H9 (cell line): ENCODE measurements at regions not wholly inside any gene's neighbourhood (a gene's known extent, or its start where the extent isn't known, plus 50 kb on each side); places are given as distances from the start of the nearest gene placed in this dataset.

Experiments
- DNase-seq: peaks from one replicate; pipeline ENCODE4 v3.0.0-alpha.2; 2017
- H2AFZ ChIP-seq: one replicate; pipeline ENCODE4 v1.6.1; 2013; ENCODE audit warnings: mild to moderate bottlenecking, low read length, control low read depth, moderate library complexity
- H2AK5ac ChIP-seq: 2 replicates; pipeline ENCODE4 v1.6.1; 2013; ENCODE audit warnings: low read length, control low read depth, mixed read lengths; ENCODE audit not compliant: insufficient read length
- H2BK120ac ChIP-seq: one replicate; pipeline ENCODE4 v1.6.1; 2013; ENCODE audit warnings: low read depth, mild to moderate bottlenecking, low read length, control low read depth, inconsistent platforms; ENCODE audit not compliant: poor library complexity, severe bottlenecking
- H2BK12ac ChIP-seq: 2 replicates; pipeline ENCODE4 v1.6.1; 2013; ENCODE audit warnings: low read length, control low read depth, mixed read lengths, low read depth; ENCODE audit not compliant: insufficient read length
- H2BK15ac ChIP-seq: 2 replicates; pipeline ENCODE4 v1.6.1; 2013; ENCODE audit warnings: low read depth, low read length, control low read depth
- H2BK20ac ChIP-seq: one replicate; pipeline ENCODE4 v1.6.1; 2013; ENCODE audit warnings: low read depth, mild to moderate bottlenecking, low read length, control low read depth, inconsistent platforms; ENCODE audit not compliant: poor library complexity, severe bottlenecking
- H2BK5ac ChIP-seq: 2 replicates; pipeline ENCODE4 v1.6.1; 2013; ENCODE audit warnings: low read length, control low read depth, mixed read lengths; ENCODE audit not compliant: insufficient read length
- H3K14ac ChIP-seq: 2 replicates; pipeline ENCODE4 v1.6.1; 2013; ENCODE audit warnings: low read length, control low read depth; ENCODE audit not compliant: insufficient read depth
- H3K18ac ChIP-seq: 2 replicates; pipeline ENCODE4 v1.6.1; 2013; ENCODE audit warnings: low read depth, mild to moderate bottlenecking, mixed read lengths, low read length, control low read depth; ENCODE audit not compliant: insufficient read length
- H3K23ac ChIP-seq: 2 replicates; pipeline ENCODE4 v1.6.1; 2013; ENCODE audit warnings: low read length, control low read depth, mixed read lengths, low read depth; ENCODE audit not compliant: insufficient read length
- H3K23me2 ChIP-seq: 2 replicates; pipeline ENCODE4 v1.6.1; 2013; ENCODE audit warnings: low read depth, mild to moderate bottlenecking, mixed read lengths, low read length, control low read depth; ENCODE audit not compliant: insufficient read length, poor library complexity, severe bottlenecking
- H3K27ac ChIP-seq: 2 replicates; pipeline ENCODE4 v1.5.1; 2013; ENCODE audit warnings: low read length, control low read depth, mixed read lengths, low read depth; ENCODE audit not compliant: insufficient read length
- H3K27me3 ChIP-seq: 2 replicates; pipeline ENCODE4 v1.6.1; 2013; ENCODE audit warnings: low read length, control low read depth, inconsistent platforms; ENCODE audit not compliant: insufficient read depth
- H3K4ac ChIP-seq: 2 replicates; pipeline ENCODE4 v1.6.1; 2013; ENCODE audit warnings: low read depth, mild to moderate bottlenecking, control low read depth, inconsistent platforms, low read length, moderate library complexity
- H3K4me1 ChIP-seq: 2 replicates; pipeline ENCODE4 v1.6.1; 2013; ENCODE audit warnings: low read length, control low read depth, inconsistent platforms; ENCODE audit not compliant: insufficient read depth
- H3K4me2 ChIP-seq: 2 replicates; pipeline ENCODE4 v1.6.1; 2013; ENCODE audit warnings: low read length, control low read depth, mixed read lengths; ENCODE audit not compliant: insufficient read length, insufficient read depth
- H3K56ac ChIP-seq: 2 replicates; pipeline ENCODE4 v1.6.1; 2013; ENCODE audit warnings: low read depth, mild to moderate bottlenecking, mixed read lengths, low read length, control low read depth; ENCODE audit not compliant: insufficient read length
- H3K79me1 ChIP-seq: 2 replicates; pipeline ENCODE4 v1.6.1; 2013; ENCODE audit warnings: low read depth, mild to moderate bottlenecking, moderate library complexity, low read length, control low read depth, inconsistent platforms; ENCODE audit not compliant: insufficient read depth, poor library complexity, severe bottlenecking
- H3K79me2 ChIP-seq: 2 replicates; pipeline ENCODE4 v1.6.1; 2013; ENCODE audit warnings: low read length, control low read depth, inconsistent platforms; ENCODE audit not compliant: insufficient read depth
- H3K9ac ChIP-seq: 2 replicates; pipeline ENCODE4 v1.6.1; 2013; ENCODE audit warnings: low read length, control low read depth, mixed read lengths; ENCODE audit not compliant: insufficient read length; ENCODE audit errors: extremely low read depth
- H3K9me3 ChIP-seq: one replicate; pipeline ENCODE4 v1.6.1; 2013; ENCODE audit warnings: low read depth, low read length, inconsistent platforms; ENCODE audit not compliant: control insufficient read depth
- H3T11ph ChIP-seq: one replicate; pipeline ENCODE4 v1.6.1; 2013; ENCODE audit warnings: mild to moderate bottlenecking, low read length, control low read depth, inconsistent platforms
- H4K20me1 ChIP-seq: one replicate; pipeline ENCODE4 v1.6.1; 2013; ENCODE audit not compliant: control insufficient read depth, insufficient read length, insufficient read depth
- H4K5ac ChIP-seq: 2 replicates; pipeline ENCODE4 v1.6.1; 2013; ENCODE audit warnings: low read depth, mild to moderate bottlenecking, mixed read lengths, low read length, control low read depth; ENCODE audit not compliant: insufficient read length
- H4K8ac ChIP-seq: replicated peaks from 2 replicates; pipeline ENCODE4 v1.6.1; 2013; ENCODE audit warnings: low read length, control low read depth, mixed read lengths, low read depth; ENCODE audit not compliant: insufficient read length
- H4K91ac ChIP-seq: 2 replicates; pipeline ENCODE4 v1.6.1; 2013; ENCODE audit warnings: low read depth, mild to moderate bottlenecking, moderate library complexity, mixed read lengths, low read length, control low read depth; ENCODE audit not compliant: insufficient read length
- H3K27ac Mint-ChIP-seq, 3 experiments: 2 replicates in 2 of 3; 3 replicates in 1 of 3; pipeline ENCODE4 v1.8.0; 2020 to 2021; ENCODE audit warnings: mixed read lengths in 3 of 3, mild to moderate bottlenecking in 1 of 3, moderate library complexity in 1 of 3
- H3K27me3 Mint-ChIP-seq: 2 replicates; pipeline ENCODE4 v1.8.0; 2021; ENCODE audit warnings: low read depth, mild to moderate bottlenecking, moderate library complexity, mixed read lengths
- H3K36me3 Mint-ChIP-seq, 3 experiments: 2 replicates in 2 of 3; 3 replicates in 1 of 3; pipeline ENCODE4 v1.8.0; 2020 to 2021; ENCODE audit warnings: low read depth in 3 of 3, mixed read lengths in 3 of 3; ENCODE audit not compliant: insufficient read depth in 1 of 3
- H3K4me1 Mint-ChIP-seq, 2 experiments: 2 replicates each; pipeline ENCODE4 v1.8.0; 2020; ENCODE audit warnings: mixed read lengths in 2 of 2
- H3K4me3 Mint-ChIP-seq, 2 experiments: 2 replicates in 1 of 2; 3 replicates in 1 of 2; pipeline ENCODE4 v1.8.0; 2020 to 2021; ENCODE audit warnings: mild to moderate bottlenecking in 2 of 2, mixed read lengths in 2 of 2, moderate library complexity in 1 of 2
- H3K9me3 Mint-ChIP-seq, 2 experiments: 2 replicates in 1 of 2; 3 replicates in 1 of 2; pipeline ENCODE4 v1.8.0; 2020; ENCODE audit warnings: mild to moderate bottlenecking in 2 of 2, mixed read lengths in 2 of 2, moderate library complexity in 1 of 2
- CTCF ChIP-seq: fragments of 200-600 bp; sonication (generic); conservative IDR thresholded peaks from 3 replicates; pipeline ENCODE4 v1.8.0; 2021; ENCODE audit warnings: antibody characterized with exemption, mild to moderate bottlenecking

GRCh38 chr6:104187616-104188015, 672.1 kb downstream of the HACE1 start:
- Histone ChIP-seq H2BK120ac (no peak overlapping the region), H4K20me1 (no peaks in the 10 kb centered on the region), H2AK5ac (no peak overlapping the region), H4K8ac (no peak overlapping the region), H3K4me2 (no peak overlapping the region), H3K14ac (no peak overlapping the region), H3K4me1 (no peaks in the 10 kb centered on the region), H3K9ac (no peak overlapping the region), H2BK15ac (no peak overlapping the region), H4K91ac (no peak overlapping the region), H3K9me3 (no peaks in the 10 kb centered on the region), H4K5ac (no peak overlapping the region), H3K27me3 (no peaks in the 10 kb centered on the region), H2BK12ac (no peak overlapping the region), H3K79me2 (no peaks in the 10 kb centered on the region), H3K4ac (no peak overlapping the region), H2BK20ac (no peak overlapping the region), H3T11ph (no peak overlapping the region), H3K56ac (no peak overlapping the region), H3K79me1 (no peaks in the 10 kb centered on the region), H3K23ac (no peak overlapping the region), H2AFZ (no peak overlapping the region), H3K27ac (no peak overlapping the region), H2BK5ac (no peak overlapping the region), H3K18ac (no peak overlapping the region), H3K23me2 (no peaks in the 10 kb centered on the region)
- Mint-ChIP-seq H3K27ac (no peak overlapping the region), H3K27me3 (no peaks in the 10 kb centered on the region; the same call in 1 of the 2 replicates), H3K4me1 (0 out of 4 replicates have a peak, but pooled peaks cover 0 to 3% of the 10 kb centered on the region in 2 experiments), H3K36me3 (peaks cover 0 to 6% (median 0%) of the 10 kb centered on the region in 3 experiments; a peak in 3 of 7 replicates), H3K4me3 (no peak overlapping the region), H3K9me3 (peaks cover 15 to 16% of the 10 kb centered on the region in 2 experiments)
- TF ChIP-seq CTCF, result no peak
- DNase-seq, result peak; percentile 35
